SH-SY5Y (cell line): ENCODE measurements at regions not wholly inside any gene's neighbourhood (a gene's known extent, or its start where the extent isn't known, plus 50 kb on each side); places are given as distances from the start of the nearest gene placed in this dataset.

Experiments used
- GATA2 ChIP-seq: IDR thresholded peaks from 2 replicates; pipeline ENCODE4 v1.6.1; 2011; ENCODE audit warnings: mild to moderate bottlenecking, low read depth, low read length
- GATA3 ChIP-seq: IDR thresholded peaks from 2 replicates; pipeline ENCODE4 v1.6.1; 2011; ENCODE audit warnings: low read depth, mild to moderate bottlenecking, low read length, moderate library complexity

- TF ChIP-seq GATA2 (no peak), GATA3 (no peak)
These were observed 74.2 kb upstream of the FUCA2 start for GRCh38 chr6:143585716-143586115.
